Keratinocyte (primary cell): ENCODE measurements at regions not wholly inside any gene's neighbourhood (a gene's known extent, or its start where the extent isn't known, plus 50 kb on each side); places are given as distances from the start of the nearest gene placed in this dataset.

Experiments
- DNase-seq: peaks from one replicate; pipeline ENCODE4 v3.0.0-alpha.2; 2011; ENCODE audit warnings: low read depth, missing footprints, low spot score
- FAIRE-seq: peaks from 2 replicates; lab custom pipeline; 2011; peaks lifted over from hg19 to GRCh38; lab: Jason Lieb, UNC
- H2AFZ ChIP-seq: 2 replicates; pipeline ENCODE4 v1.6.0; 2012; ENCODE audit warnings: low read length, control low read depth, inconsistent platforms; ENCODE audit not compliant: control insufficient read depth
- H3K27ac ChIP-seq: 2 replicates; pipeline ENCODE4 v1.5.1; 2011; ENCODE audit warnings: low read length; ENCODE audit not compliant: control insufficient read depth, insufficient read depth
- H3K27me3 ChIP-seq: 3 replicates; pipeline ENCODE4 v1.6.0; 2011; ENCODE audit warnings: low read length; ENCODE audit not compliant: control insufficient read depth, insufficient read depth; ENCODE audit errors: extremely low read depth
- H3K36me3 ChIP-seq, 2 experiments: 2 replicates in 1 of 2; 3 replicates in 1 of 2; pipeline ENCODE4 v1.5.1; 2011; ENCODE audit warnings: low read length in 2 of 2, mild to moderate bottlenecking in 1 of 2; ENCODE audit not compliant: control insufficient read depth in 2 of 2, insufficient read depth in 2 of 2; ENCODE audit errors: extremely low read depth in 1 of 2
- H3K4me1 ChIP-seq: 3 replicates; pipeline ENCODE4 v1.5.1; 2011; ENCODE audit warnings: low read length; ENCODE audit not compliant: control insufficient read depth, insufficient read depth; ENCODE audit errors: extremely low read depth
- H3K4me2 ChIP-seq: 3 replicates; pipeline ENCODE4 v1.6.0; 2011; ENCODE audit warnings: low read depth, low read length; ENCODE audit not compliant: control insufficient read depth, insufficient read depth; ENCODE audit errors: extremely low read depth
- H3K4me3 ChIP-seq, 3 experiments: fragments of 200-600 bp in 1 of 3; sonication (generic) in 1 of 3; 2 replicates in 2 of 3; 3 replicates in 1 of 3; pipeline ENCODE4 v1.5.1; 2011 to 2016; ENCODE audit warnings: low read length in 3 of 3, mild to moderate bottlenecking in 3 of 3, control low read depth in 2 of 3, inconsistent platforms in 1 of 3, low read depth in 1 of 3, mixed read lengths in 1 of 3, mixed run types in 1 of 3, moderate library complexity in 1 of 3; ENCODE audit not compliant: control insufficient read depth in 2 of 3, insufficient read depth in 2 of 3; ENCODE audit errors: extremely low read depth in 1 of 3
- H3K79me2 ChIP-seq: 2 replicates; pipeline ENCODE4 v1.6.0; 2012; ENCODE audit warnings: low read length; ENCODE audit not compliant: control insufficient read depth, insufficient read depth
- H3K9ac ChIP-seq: 3 replicates; pipeline ENCODE4 v1.6.0; 2011; ENCODE audit warnings: low read length; ENCODE audit not compliant: control insufficient read depth, insufficient read depth; ENCODE audit errors: extremely low read depth
- H3K9me1 ChIP-seq: 3 replicates; pipeline ENCODE4 v1.6.0; 2011; ENCODE audit warnings: low read length; ENCODE audit not compliant: control insufficient read depth, insufficient read depth; ENCODE audit errors: extremely low read depth
- H3K9me3 ChIP-seq: 2 replicates; pipeline ENCODE4 v1.5.1; 2012; ENCODE audit warnings: low read depth, low read length; ENCODE audit not compliant: control insufficient read depth
- H4K20me1 ChIP-seq: 3 replicates; pipeline ENCODE4 v1.6.0; 2011; ENCODE audit warnings: low read length; ENCODE audit not compliant: control insufficient read depth, insufficient read depth; ENCODE audit errors: extremely low read depth
- CTCF ChIP-seq, 3 experiments: IDR thresholded peaks in 1 of 3; conservative IDR thresholded peaks in 1 of 3; optimal IDR thresholded peaks in 1 of 3; 2 replicates in 2 of 3; 3 replicates in 1 of 3; pipeline versions ENCODE3 to v1.5.1; 2011; ENCODE audit warnings: low read length in 3 of 3, mild to moderate bottlenecking in 3 of 3, moderate library complexity in 2 of 3, control low read depth in 1 of 3, inconsistent platforms in 1 of 3; ENCODE audit not compliant: insufficient read depth in 2 of 3; ENCODE audit errors: extremely low read depth in 1 of 3
- EZH2 ChIP-seq: IDR thresholded peaks from one replicate; pipeline ENCODE4 v1.6.1; 2012; ENCODE audit warnings: inconsistent platforms, mild to moderate bottlenecking, low read length, moderate library complexity
- dilution Hi-C: fragments of 300-500 bp; cut with MboI; formaldehyde crosslinking; loops from one replicate; pipeline ENCODE4 v1.7.0; 2020; ENCODE audit warnings: low sequenced_read_pairs; ENCODE audit not compliant: extremely low pct_ligation_motif_present

- TF ChIP-seq EZH2 (no peak), CTCF (optimal IDR thresholded peaks at IDR 0.05 in 1 of 3, IDR thresholded peaks at IDR 0.05 in 1 of 3, conservative IDR thresholded peaks at IDR 0.05 in 1 of 3; ENCODE audit: extremely low read depth in 1 of 3, insufficient read depth in 2 of 3, low read length in 3 of 3) (no peak)
- DNase-seq (no peak), FAIRE-seq (no peak)
- Histone ChIP-seq H2AFZ (no peak overlapping the region), H3K4me3 (no peak overlapping the region), H3K9ac (no peak overlapping the region), H3K4me2 (no peak overlapping the region), H3K9me1 (no peaks in the 10 kb centered on the region), H3K36me3 (no peaks in the 10 kb centered on the region), H3K9me3 (no peaks in the 10 kb centered on the region), H3K27ac (no peak overlapping the region), H3K4me1 (no peaks in the 10 kb centered on the region), H4K20me1 (no peaks in the 10 kb centered on the region), H3K79me2 (no peaks in the 10 kb centered on the region), H3K27me3 (no peaks in the 10 kb centered on the region)
- dilution Hi-C loops, result no loop called here
Measured at GRCh38 chr12:114141921-114142564, 175.9 kb upstream of the RBM19 start.

- TF ChIP-seq CTCF (optimal IDR thresholded peaks at IDR 0.05 in 1 of 3, IDR thresholded peaks at IDR 0.05 in 1 of 3, conservative IDR thresholded peaks at IDR 0.05 in 1 of 3; ENCODE audit: extremely low read depth in 1 of 3, insufficient read depth in 2 of 3, low read length in 3 of 3), result no peak
- no peak for TF ChIP-seq EZH2
- no peak overlapping the region for H2AFZ ChIP-seq
- no peak overlapping the region for H3K9ac ChIP-seq
- H3K27me3 ChIP-seq, result no peaks in the 10 kb centered on the region
- DNase-seq (no peak), FAIRE-seq (no peak)
- H3K4me1 ChIP-seq, result no peaks in the 10 kb centered on the region
- no peaks in the 10 kb centered on the region for H4K20me1 ChIP-seq
- H3K27ac ChIP-seq, result no peak overlapping the region
- no peaks in the 10 kb centered on the region for H3K9me1 ChIP-seq
- dilution Hi-C loops, result no loop called here
- H3K9me3 ChIP-seq, result no peaks in the 10 kb centered on the region
- no peaks in the 10 kb centered on the region for H3K36me3 ChIP-seq
- no peaks in the 10 kb centered on the region for H3K79me2 ChIP-seq
- H3K4me2 ChIP-seq, result no peak overlapping the region
- no peak overlapping the region for H3K4me3 ChIP-seq
Measured at GRCh38 chr12:114140576-114140975, 174.5 kb upstream of the RBM19 start.
